Upper lobe of left lung (tissue), 6 donors: ENCODE measurements at regions not wholly inside any gene's neighbourhood (a gene's known extent, or its start where the extent isn't known, plus 50 kb on each side); places are given as distances from the start of the nearest gene placed in this dataset.
A peak's percentile ranks its signal among the peaks of the same experiment; 100 is the strongest.

Experiments used
- ATAC-seq, 2 donors: fragments of 200-7000 bp; cut with Tn5 transposase; one replicate each; pipeline ENCODE4 v1.9.1; 2022; ENCODE audit warnings: mild to moderate bottlenecking in 2 of 2, moderate library complexity in 2 of 2; ENCODE audit not compliant: low FRiP score in 2 of 2
- DNase-seq, 2 donors: peaks; one replicate each; pipeline ENCODE4 v3.0.0-alpha.2; 2019 to 2020
- H3K27ac ChIP-seq, 4 donors: fragments of 200-600 bp; sonication (generic); one replicate each; pipeline ENCODE4 v1.5.1; 2016 to 2019
- H3K27me3 ChIP-seq, 4 donors: fragments of 200-600 bp; sonication (generic); one replicate each; pipeline ENCODE4 v1.5.1; 2017 to 2019
- H3K36me3 ChIP-seq, 4 donors: fragments of 200-600 bp; sonication (generic); one replicate each; pipeline ENCODE4 v1.5.1; 2016 to 2019
- H3K4me1 ChIP-seq, 4 donors: fragments of 200-600 bp; sonication (generic); one replicate each; pipeline ENCODE4 v1.5.1; 2018 to 2019
- H3K4me3 ChIP-seq, 4 donors: fragments of 200-600 bp; sonication (generic); one replicate each; pipeline ENCODE4 v1.5.1; 2017 to 2019; ENCODE audit warnings: mild to moderate bottlenecking in 2 of 4, moderate library complexity in 1 of 4
- H3K9me3 ChIP-seq, 4 donors: fragments of 200-600 bp; sonication (generic); one replicate each; pipeline ENCODE4 v1.5.1; 2018 to 2019
- CTCF ChIP-seq, 6 experiments: fragments of 450-650 bp in 4 of 6; fragments of 200-600 bp in 2 of 6; sonication (generic) in 2 of 6; IDR thresholded peaks; one replicate each; pipeline ENCODE4 v1.5.1; 2016 to 2019; ENCODE audit warnings: antibody characterized with exemption in 6 of 6
- EP300 ChIP-seq, 4 donors: sonication (generic); formaldehyde crosslinking; IDR thresholded peaks; one replicate each; pipeline ENCODE4 v1.5.1; 2017; ENCODE audit warnings: antibody characterized with exemption in 4 of 4, control low read depth in 2 of 4
- POLR2A ChIP-seq, 4 donors: fragments of 450-650 bp; IDR thresholded peaks; one replicate each; pipeline ENCODE4 v1.5.1; 2016 to 2017; ENCODE audit warnings: antibody characterized with exemption in 4 of 4, mild to moderate bottlenecking in 2 of 4
- POLR2AphosphoS5 ChIP-seq, 2 donors: sonication (generic); formaldehyde crosslinking; IDR thresholded peaks; one replicate each; pipeline ENCODE4 v1.5.1; 2017; ENCODE audit warnings: antibody characterized with exemption in 2 of 2
- WGBS, 2 donors: methylation state at CpG; one replicate each; pipeline ENCODE4 v1.1.5; 2017 to 2018; 5-methylcytosine and 5-hydroxymethylcytosine counted together
- donor health status: DM: no; HTN: no; CAD: no; lungs with moderate emphysema.
- donor health status: DM: no; HTN: yes; CAD: no; lungs with severe emphysema.

GRCh38 chr5:145554399-145554798 is 280.7 kb downstream of the PRELID2 start:
- DNase-seq: no peak
- Histone ChIP-seq H3K27me3 (no peaks in the 10 kb centered on the region), H3K9me3 (no peaks in the 10 kb centered on the region), H3K36me3 (no peaks in the 10 kb centered on the region), H3K4me1 (no peaks in the 10 kb centered on the region), H3K27ac (no peak overlapping the region), H3K4me3 (no peak overlapping the region)
- TF ChIP-seq POLR2A (IDR thresholded peaks at IDR 0.05) (no peak), CTCF (IDR thresholded peaks at IDR 0.05) (no peak), POLR2AphosphoS5 (IDR thresholded peaks at IDR 0.05) (no peak), EP300 (IDR thresholded peaks at IDR 0.05) (no peak)
- ATAC-seq: no peak

- H3K4me1 ChIP-seq: no peaks in the 10 kb centered on the region
- H3K9me3 ChIP-seq: no peaks in the 10 kb centered on the region
- H3K36me3 ChIP-seq: no peaks in the 10 kb centered on the region
- no peak overlapping the region for H3K4me3 ChIP-seq
- ATAC-seq (no peak), DNase-seq (no peak)
- WGBS, 2 donors: 82 to 94% methylated on average over 2 of the region's 2 CpGs
- H3K27ac ChIP-seq: no peak overlapping the region
- no peaks in the 10 kb centered on the region for H3K27me3 ChIP-seq
- TF ChIP-seq POLR2AphosphoS5 (IDR thresholded peaks at IDR 0.05): no peak
- no peak for TF ChIP-seq POLR2A (IDR thresholded peaks at IDR 0.05)
Measured at GRCh38 chr5:145553177-145553576, 282.0 kb downstream of the PRELID2 start.

- Histone ChIP-seq H3K4me3 (no peak overlapping the region), H3K27ac (no peak overlapping the region), H3K9me3 (no peaks in the 10 kb centered on the region), H3K27me3 (no peaks in the 10 kb centered on the region), H3K4me1 (no peaks in the 10 kb centered on the region), H3K36me3 (no peaks in the 10 kb centered on the region)
- DNase-seq (no peak), ATAC-seq (peak in 1 of 2 donors; percentile 57)
- 100% methylated on average over 1 of the region's 1 CpG for WGBS, 2 donors
- TF ChIP-seq POLR2A (IDR thresholded peaks at IDR 0.05) (no peak), CTCF (IDR thresholded peaks at IDR 0.05) (no peak), POLR2AphosphoS5 (IDR thresholded peaks at IDR 0.05) (no peak), EP300 (IDR thresholded peaks at IDR 0.05) (no peak)
Measured at GRCh38 chr5:145551714-145552113, 283.4 kb downstream of the PRELID2 start.

- Histone ChIP-seq H3K27ac (no peak overlapping the region), H3K4me1 (no peaks in the 10 kb centered on the region), H3K9me3 (no peaks in the 10 kb centered on the region), H3K4me3 (no peak overlapping the region), H3K27me3 (no peaks in the 10 kb centered on the region), H3K36me3 (no peaks in the 10 kb centered on the region)
- TF ChIP-seq POLR2AphosphoS5 (IDR thresholded peaks at IDR 0.05): no peak
- DNase-seq: no peak
- ATAC-seq: no peak
Measured at GRCh38 chr5:145548097-145548496, 287.0 kb downstream of the PRELID2 start.

GRCh38 chr5:145544401-145544800 is 290.7 kb downstream of the PRELID2 start:
- TF ChIP-seq CTCF (IDR thresholded peaks at IDR 0.05): no peak
- no peak for TF ChIP-seq POLR2A (IDR thresholded peaks at IDR 0.05)
- Histone ChIP-seq H3K4me3 (no peak overlapping the region), H3K27me3 (no peaks in the 10 kb centered on the region), H3K36me3 (no peaks in the 10 kb centered on the region), H3K27ac (no peak overlapping the region), H3K9me3 (no peaks in the 10 kb centered on the region), H3K4me1 (no peaks in the 10 kb centered on the region)
- no peak for ATAC-seq
- no peak for DNase-seq

GRCh38 chr5:145543968-145544367 is 291.2 kb downstream of the PRELID2 start:
- Histone ChIP-seq H3K27ac (no peak overlapping the region), H3K4me1 (no peaks in the 10 kb centered on the region), H3K36me3 (no peaks in the 10 kb centered on the region), H3K9me3 (no peaks in the 10 kb centered on the region), H3K4me3 (no peak overlapping the region), H3K27me3 (no peaks in the 10 kb centered on the region)
- ATAC-seq (no peak), DNase-seq (no peak)
- no peak for TF ChIP-seq CTCF (IDR thresholded peaks at IDR 0.05)
- TF ChIP-seq POLR2AphosphoS5 (IDR thresholded peaks at IDR 0.05): no peak
- no peak for TF ChIP-seq EP300 (IDR thresholded peaks at IDR 0.05)
- no peak for TF ChIP-seq POLR2A (IDR thresholded peaks at IDR 0.05)
- 83 to 85% methylated on average over 3 of the region's 3 CpGs for WGBS, 2 donors
